Liver (tissue), 3 donors: ENCODE measurements at regions not wholly inside any gene's neighbourhood (a gene's known extent, or its start where the extent isn't known, plus 50 kb on each side); places are given as distances from the start of the nearest gene placed in this dataset.

Source experiments
- EGR1 ChIP-seq, 2 donors: IDR thresholded peaks; 2 replicates each; pipeline ENCODE4 v1.6.1; 2016 to 2018; ENCODE audit warnings: antibody characterized with exemption in 2 of 2, low read depth in 2 of 2
- FOXA1 ChIP-seq: IDR thresholded peaks from 2 replicates; pipeline ENCODE4 v1.6.1; 2016; ENCODE audit warnings: antibody characterized with exemption
- NR2F2 ChIP-seq: IDR thresholded peaks from 2 replicates; pipeline ENCODE4 v1.6.1; 2016; ENCODE audit warnings: antibody characterized with exemption
- RAD21 ChIP-seq, 2 donors: IDR thresholded peaks; 2 replicates each; pipeline ENCODE4 v1.6.1; 2016; ENCODE audit warnings: antibody characterized with exemption in 2 of 2, mild to moderate bottlenecking in 2 of 2
- SP1 ChIP-seq: IDR thresholded peaks from 2 replicates; pipeline ENCODE4 v1.6.1; 2018; ENCODE audit warnings: antibody characterized with exemption, mild to moderate bottlenecking
- TAF1 ChIP-seq: conservative IDR thresholded peaks from 2 replicates; pipeline ENCODE4 v1.6.1; 2016; ENCODE audit warnings: antibody characterized with exemption, mild to moderate bottlenecking
- TF ChIP-seq, protein P1 (sequence below): fragments of 150-350 bp; IDR thresholded peaks from 2 replicates; pipeline ENCODE4 v1.5.1; 2017; ENCODE audit warnings: improper control_type of control experiment, low read depth, low read length; ENCODE audit not compliant: missing input control
- TF ChIP-seq, protein P2 (sequence below): IDR thresholded peaks from 2 replicates; pipeline ENCODE4 v1.6.1; 2016; ENCODE audit warnings: antibody characterized with exemption, mild to moderate bottlenecking
- TF ChIP-seq, protein P3 (sequence below): IDR thresholded peaks from 2 replicates; pipeline ENCODE4 v1.6.1; 2016; ENCODE audit warnings: antibody characterized with exemption
- TF ChIP-seq, protein P4 (sequence below): IDR thresholded peaks from 2 replicates; pipeline ENCODE4 v1.6.1; 2016; ENCODE audit warnings: antibody characterized with exemption
- donor health status: healthy.
- donor health status: healthy.

DNA sequence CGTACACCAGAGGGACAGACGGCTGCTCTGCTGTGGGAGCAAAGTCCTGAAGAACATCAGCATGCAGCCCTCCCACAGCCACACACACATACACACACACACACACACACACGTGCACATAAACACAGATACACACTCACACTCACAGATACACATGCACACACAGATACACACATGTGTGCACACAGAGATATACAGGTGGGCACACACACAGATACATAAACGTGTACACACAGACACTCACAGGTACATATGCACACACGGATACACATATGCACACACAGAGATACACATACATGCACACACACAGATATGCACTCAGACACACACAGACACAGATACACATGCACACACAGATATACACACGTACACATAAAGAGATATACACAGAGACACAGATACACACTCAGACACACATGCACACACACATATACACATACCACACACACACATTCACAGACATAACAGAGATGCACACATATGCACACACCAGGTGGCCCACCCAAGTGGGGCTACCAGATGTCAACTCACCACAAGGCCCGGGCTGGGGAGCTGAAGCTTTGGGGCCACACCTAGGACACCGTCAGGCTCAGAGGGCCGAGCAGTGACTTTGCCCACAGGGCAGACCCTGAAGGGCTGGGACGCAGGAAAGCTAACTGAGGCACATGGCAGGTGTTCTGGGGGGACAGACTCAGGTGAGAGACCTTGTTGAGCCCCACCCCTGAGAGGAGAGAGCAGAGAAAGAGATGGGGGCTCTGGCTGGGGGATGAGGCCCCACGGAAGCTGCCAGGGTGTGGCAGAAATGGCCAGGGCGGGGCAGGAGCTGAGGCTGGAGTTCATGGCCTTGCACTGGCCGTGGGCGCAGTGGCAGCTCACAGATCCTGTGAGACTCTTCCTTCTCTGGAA, 148.6 kb upstream of the PPP1R26 start:
- TF ChIP-seq, protein P1, sequence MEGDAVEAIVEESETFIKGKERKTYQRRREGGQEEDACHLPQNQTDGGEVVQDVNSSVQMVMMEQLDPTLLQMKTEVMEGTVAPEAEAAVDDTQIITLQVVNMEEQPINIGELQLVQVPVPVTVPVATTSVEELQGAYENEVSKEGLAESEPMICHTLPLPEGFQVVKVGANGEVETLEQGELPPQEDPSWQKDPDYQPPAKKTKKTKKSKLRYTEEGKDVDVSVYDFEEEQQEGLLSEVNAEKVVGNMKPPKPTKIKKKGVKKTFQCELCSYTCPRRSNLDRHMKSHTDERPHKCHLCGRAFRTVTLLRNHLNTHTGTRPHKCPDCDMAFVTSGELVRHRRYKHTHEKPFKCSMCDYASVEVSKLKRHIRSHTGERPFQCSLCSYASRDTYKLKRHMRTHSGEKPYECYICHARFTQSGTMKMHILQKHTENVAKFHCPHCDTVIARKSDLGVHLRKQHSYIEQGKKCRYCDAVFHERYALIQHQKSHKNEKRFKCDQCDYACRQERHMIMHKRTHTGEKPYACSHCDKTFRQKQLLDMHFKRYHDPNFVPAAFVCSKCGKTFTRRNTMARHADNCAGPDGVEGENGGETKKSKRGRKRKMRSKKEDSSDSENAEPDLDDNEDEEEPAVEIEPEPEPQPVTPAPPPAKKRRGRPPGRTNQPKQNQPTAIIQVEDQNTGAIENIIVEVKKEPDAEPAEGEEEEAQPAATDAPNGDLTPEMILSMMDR: no peak
- TF ChIP-seq SP1 (no peak), FOXA1 (no peak), TAF1 (no peak), RAD21 (IDR thresholded peaks at IDR 0.05) (no peak), NR2F2 (no peak), EGR1 (IDR thresholded peaks at IDR 0.05; ENCODE audit: low read depth in 2 of 2) (no peak)
- TF ChIP-seq, protein P2, sequence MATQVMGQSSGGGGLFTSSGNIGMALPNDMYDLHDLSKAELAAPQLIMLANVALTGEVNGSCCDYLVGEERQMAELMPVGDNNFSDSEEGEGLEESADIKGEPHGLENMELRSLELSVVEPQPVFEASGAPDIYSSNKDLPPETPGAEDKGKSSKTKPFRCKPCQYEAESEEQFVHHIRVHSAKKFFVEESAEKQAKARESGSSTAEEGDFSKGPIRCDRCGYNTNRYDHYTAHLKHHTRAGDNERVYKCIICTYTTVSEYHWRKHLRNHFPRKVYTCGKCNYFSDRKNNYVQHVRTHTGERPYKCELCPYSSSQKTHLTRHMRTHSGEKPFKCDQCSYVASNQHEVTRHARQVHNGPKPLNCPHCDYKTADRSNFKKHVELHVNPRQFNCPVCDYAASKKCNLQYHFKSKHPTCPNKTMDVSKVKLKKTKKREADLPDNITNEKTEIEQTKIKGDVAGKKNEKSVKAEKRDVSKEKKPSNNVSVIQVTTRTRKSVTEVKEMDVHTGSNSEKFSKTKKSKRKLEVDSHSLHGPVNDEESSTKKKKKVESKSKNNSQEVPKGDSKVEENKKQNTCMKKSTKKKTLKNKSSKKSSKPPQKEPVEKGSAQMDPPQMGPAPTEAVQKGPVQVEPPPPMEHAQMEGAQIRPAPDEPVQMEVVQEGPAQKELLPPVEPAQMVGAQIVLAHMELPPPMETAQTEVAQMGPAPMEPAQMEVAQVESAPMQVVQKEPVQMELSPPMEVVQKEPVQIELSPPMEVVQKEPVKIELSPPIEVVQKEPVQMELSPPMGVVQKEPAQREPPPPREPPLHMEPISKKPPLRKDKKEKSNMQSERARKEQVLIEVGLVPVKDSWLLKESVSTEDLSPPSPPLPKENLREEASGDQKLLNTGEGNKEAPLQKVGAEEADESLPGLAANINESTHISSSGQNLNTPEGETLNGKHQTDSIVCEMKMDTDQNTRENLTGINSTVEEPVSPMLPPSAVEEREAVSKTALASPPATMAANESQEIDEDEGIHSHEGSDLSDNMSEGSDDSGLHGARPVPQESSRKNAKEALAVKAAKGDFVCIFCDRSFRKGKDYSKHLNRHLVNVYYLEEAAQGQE: no peak
- TF ChIP-seq, protein P3, sequence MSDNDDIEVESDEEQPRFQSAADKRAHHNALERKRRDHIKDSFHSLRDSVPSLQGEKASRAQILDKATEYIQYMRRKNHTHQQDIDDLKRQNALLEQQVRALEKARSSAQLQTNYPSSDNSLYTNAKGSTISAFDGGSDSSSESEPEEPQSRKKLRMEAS: no peak
- TF ChIP-seq, protein P4, sequence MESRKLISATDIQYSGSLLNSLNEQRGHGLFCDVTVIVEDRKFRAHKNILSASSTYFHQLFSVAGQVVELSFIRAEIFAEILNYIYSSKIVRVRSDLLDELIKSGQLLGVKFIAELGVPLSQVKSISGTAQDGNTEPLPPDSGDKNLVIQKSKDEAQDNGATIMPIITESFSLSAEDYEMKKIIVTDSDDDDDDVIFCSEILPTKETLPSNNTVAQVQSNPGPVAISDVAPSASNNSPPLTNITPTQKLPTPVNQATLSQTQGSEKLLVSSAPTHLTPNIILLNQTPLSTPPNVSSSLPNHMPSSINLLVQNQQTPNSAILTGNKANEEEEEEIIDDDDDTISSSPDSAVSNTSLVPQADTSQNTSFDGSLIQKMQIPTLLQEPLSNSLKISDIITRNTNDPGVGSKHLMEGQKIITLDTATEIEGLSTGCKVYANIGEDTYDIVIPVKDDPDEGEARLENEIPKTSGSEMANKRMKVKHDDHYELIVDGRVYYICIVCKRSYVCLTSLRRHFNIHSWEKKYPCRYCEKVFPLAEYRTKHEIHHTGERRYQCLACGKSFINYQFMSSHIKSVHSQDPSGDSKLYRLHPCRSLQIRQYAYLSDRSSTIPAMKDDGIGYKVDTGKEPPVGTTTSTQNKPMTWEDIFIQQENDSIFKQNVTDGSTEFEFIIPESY: no peak
